ENCODE measurements at regions not wholly inside any gene's neighbourhood (a gene's known extent, or its start where the extent isn't known, plus 50 kb on each side); places are given as distances from the start of the nearest gene placed in this dataset.

DNA sequence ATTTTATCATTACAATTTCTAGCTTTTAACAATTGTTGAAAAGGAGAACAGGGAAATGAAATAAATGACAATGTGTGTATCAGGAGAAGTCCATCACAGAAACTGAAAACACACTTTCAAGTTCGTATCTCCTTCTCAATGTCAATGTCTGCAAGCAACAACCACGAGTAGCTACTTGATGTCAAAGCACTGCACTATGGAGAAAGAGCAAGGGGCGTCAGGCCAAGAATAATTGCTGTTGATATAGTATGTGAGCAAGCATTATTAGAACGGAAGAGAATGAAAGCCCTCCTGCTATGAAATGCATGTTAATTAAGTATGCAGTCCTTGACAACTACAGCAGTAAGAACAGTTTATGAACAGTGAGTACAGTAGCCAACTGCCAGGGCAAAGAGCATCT, 1250.1 kb downstream of the ZPLD1 start:
- TF ChIP-seq, protein P1, sequence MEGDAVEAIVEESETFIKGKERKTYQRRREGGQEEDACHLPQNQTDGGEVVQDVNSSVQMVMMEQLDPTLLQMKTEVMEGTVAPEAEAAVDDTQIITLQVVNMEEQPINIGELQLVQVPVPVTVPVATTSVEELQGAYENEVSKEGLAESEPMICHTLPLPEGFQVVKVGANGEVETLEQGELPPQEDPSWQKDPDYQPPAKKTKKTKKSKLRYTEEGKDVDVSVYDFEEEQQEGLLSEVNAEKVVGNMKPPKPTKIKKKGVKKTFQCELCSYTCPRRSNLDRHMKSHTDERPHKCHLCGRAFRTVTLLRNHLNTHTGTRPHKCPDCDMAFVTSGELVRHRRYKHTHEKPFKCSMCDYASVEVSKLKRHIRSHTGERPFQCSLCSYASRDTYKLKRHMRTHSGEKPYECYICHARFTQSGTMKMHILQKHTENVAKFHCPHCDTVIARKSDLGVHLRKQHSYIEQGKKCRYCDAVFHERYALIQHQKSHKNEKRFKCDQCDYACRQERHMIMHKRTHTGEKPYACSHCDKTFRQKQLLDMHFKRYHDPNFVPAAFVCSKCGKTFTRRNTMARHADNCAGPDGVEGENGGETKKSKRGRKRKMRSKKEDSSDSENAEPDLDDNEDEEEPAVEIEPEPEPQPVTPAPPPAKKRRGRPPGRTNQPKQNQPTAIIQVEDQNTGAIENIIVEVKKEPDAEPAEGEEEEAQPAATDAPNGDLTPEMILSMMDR (IDR thresholded peaks at IDR 0.05 in 2 of 3, conservative IDR thresholded peaks at IDR 0.05 in 1 of 3; ENCODE audit: control insufficient read depth in 2 of 3, extremely low read depth in 1 of 3, insufficient read depth in 1 of 3, low read depth in 3 of 3, low read length in 3 of 3), result no peak
- TF ChIP-seq, protein P2, sequence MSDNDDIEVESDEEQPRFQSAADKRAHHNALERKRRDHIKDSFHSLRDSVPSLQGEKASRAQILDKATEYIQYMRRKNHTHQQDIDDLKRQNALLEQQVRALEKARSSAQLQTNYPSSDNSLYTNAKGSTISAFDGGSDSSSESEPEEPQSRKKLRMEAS (IDR thresholded peaks at IDR 0.05; ENCODE audit: low read depth, low read length), result no peak
- no peak for TF ChIP-seq JUNB (IDR thresholded peaks at IDR 0.05)
- TF ChIP-seq JUND (IDR thresholded peaks at IDR 0.05; ENCODE audit: low read depth, low read length), result no peak
- TF ChIP-seq NFIC (IDR thresholded peaks at IDR 0.05; ENCODE audit: low read depth, low read length), result no peak
- no peak for TF ChIP-seq POLR2A (IDR thresholded peaks at IDR 0.05; ENCODE audit: low read depth, low read length)
- TF ChIP-seq BRCA1 (IDR thresholded peaks at IDR 0.05; ENCODE audit: low read depth, low read length), result no peak
- TF ChIP-seq CBFB (IDR thresholded peaks at IDR 0.05; ENCODE audit: low read depth), result no peak
- no peak for TF ChIP-seq ASH2L (IDR thresholded peaks at IDR 0.05; ENCODE audit: borderline replicate concordance, low read depth)
